ENCODE measurements at regions not wholly inside any gene's neighbourhood (a gene's known extent, or its start where the extent isn't known, plus 50 kb on each side); places are given as distances from the start of the nearest gene placed in this dataset.
A peak's percentile ranks its signal among the peaks of the same experiment; 100 is the strongest.
"Not testable (repeated sequence)": the region's sequence is repeated elsewhere in the genome, so short reads cannot be mapped to it uniquely, and the experiment has no call there.

- no peak for DNase-seq
Measured at GRCh38 chr6:82511546-82511945, 147.9 kb downstream of the TPBG start.

GRCh38 chr6:82517896-82518295 is 154.3 kb downstream of the TPBG start:
- DNase-seq: not testable (repeated sequence)

GRCh38 chr6:82521369-82521768 is 157.8 kb downstream of the TPBG start:
- no peak for DNase-seq

GRCh38 chr6:82521861-82522260 is 158.2 kb downstream of the TPBG start:
- no peak for DNase-seq

- no peak for DNase-seq
Measured at GRCh38 chr6:82524031-82524430, 160.4 kb downstream of the TPBG start.

GRCh38 chr6:82525775-82526495 is 162.3 kb downstream of the TPBG start:
- no peak for DNase-seq

- not testable (repeated sequence) for DNase-seq
Measured at GRCh38 chr6:82529960-82530460, 166.4 kb downstream of the TPBG start.

- no peak for DNase-seq
Measured at GRCh38 chr6:82534876-82535275, 171.3 kb downstream of the TPBG start.

GRCh38 chr6:82549480-82549879 is 185.9 kb downstream of the TPBG start:
- DNase-seq: not testable (repeated sequence)

- not testable (repeated sequence) for DNase-seq
Measured at GRCh38 chr6:82551311-82551710, 187.7 kb downstream of the TPBG start.

- DNase-seq: no peak
Measured at GRCh38 chr6:82551831-82552230, 188.2 kb downstream of the TPBG start.

GRCh38 chr6:82553863-82554531 is 190.4 kb downstream of the TPBG start:
- peak; percentile 16 for DNase-seq

DNA sequence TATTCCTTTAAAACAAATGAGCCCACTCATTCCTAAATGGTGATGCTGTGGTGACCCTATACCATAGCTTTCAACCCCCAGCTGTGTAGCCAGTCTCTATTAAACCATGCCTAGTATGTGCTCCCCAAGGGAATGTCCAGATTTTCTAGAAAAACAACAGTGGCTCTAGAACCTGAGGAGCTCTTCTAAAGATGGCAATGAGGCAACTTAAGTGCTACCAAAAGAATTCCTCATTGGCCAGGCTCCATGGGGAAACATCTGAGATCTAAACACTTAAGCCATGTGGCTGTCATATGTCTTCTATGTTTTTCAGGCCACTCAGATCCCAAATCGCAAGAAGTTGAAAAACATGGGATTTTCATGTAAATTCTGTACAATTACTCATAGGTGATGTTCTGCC is 191.0 kb downstream of the TPBG start:
- DNase-seq: peak; percentile 75

DNA sequence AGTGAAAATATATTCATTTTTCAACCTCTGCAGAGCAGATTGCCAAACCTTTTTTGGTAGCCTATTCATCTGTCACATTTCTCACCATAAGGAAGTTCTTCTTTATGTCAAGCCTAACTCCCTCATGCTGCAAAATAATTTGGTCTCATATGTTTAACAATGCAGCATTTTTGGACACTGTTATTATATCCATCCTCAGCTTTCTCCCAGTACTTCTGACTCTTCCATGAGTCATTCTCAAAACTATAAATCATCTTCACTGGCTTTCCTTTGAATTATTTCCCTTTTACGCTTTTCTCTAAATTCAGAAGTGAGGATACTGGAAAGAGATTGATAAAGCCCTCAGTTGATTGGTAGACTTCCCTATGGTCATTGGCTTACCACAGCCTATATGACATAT is 192.2 kb downstream of the TPBG start:
- DNase-seq: peak; percentile 66

DNA sequence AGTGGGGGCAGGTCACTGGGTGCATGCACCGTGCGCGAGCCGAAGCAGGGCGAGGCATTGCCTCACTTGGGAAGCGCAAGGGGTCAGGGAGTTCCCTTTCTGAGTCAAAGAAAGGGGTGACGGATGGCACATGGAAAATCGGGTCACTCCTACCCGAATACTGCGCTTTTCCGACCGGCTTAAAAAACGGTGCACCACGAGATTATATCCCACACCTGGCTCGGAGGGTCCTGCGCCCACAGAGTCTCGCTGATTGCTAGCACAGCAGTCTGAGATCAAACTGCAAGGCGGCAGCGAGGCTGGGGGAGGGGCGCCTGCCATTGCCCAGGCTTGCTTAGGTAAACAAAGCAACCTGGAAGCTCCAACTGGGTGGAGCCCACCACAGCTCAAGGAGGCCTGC is 194.9 kb downstream of the TPBG start:
- DNase-seq: not testable (repeated sequence)

GRCh38 chr6:82567621-82568020 is 204.0 kb downstream of the TPBG start:
- no peak for DNase-seq

- DNase-seq: no peak
Measured at GRCh38 chr6:82568290-82568993, 204.8 kb downstream of the TPBG start.

- DNase-seq: no peak
Measured at GRCh38 chr6:82569022-82569421, 205.4 kb downstream of the TPBG start.

DNA sequence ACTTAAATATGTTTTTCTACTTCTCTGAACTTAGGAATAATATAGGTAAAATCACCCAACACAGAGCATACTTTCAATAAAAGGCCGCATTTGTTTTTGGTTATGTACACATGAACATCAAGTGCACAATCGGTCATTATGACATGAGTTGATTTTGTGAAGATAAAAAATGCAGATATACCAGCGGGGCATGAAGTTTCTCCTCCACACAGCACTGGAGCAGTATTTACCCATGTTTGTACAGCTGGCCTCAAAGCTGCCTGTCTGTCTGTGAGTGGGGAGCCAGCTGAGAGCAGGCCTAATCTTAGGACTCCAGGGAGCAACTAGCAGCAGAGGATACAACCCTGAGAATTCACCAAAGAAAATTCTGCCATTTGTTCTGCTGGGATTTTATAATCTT is 206.5 kb downstream of the TPBG start:
- peak; percentile 4 for DNase-seq

DNA sequence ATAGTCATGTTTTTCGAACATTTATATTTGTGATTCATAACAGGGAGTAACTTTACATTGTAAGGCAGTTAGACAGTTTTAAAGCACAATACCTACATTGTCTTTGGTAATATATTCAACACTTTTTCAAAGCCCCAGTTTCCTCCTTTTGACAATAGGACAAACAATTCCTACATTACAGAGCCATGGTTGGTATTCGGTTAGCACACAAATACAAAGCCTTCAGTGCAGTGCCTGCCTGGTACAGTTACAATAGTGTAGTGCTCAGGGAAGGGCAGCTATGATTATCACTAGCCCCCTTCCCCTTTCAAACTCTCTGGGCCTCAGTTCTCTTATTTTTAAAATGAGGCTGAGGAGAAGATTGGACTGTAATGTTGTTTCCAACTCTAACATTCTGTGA is 207.8 kb downstream of the TPBG start:
- DNase-seq: no peak

DNA sequence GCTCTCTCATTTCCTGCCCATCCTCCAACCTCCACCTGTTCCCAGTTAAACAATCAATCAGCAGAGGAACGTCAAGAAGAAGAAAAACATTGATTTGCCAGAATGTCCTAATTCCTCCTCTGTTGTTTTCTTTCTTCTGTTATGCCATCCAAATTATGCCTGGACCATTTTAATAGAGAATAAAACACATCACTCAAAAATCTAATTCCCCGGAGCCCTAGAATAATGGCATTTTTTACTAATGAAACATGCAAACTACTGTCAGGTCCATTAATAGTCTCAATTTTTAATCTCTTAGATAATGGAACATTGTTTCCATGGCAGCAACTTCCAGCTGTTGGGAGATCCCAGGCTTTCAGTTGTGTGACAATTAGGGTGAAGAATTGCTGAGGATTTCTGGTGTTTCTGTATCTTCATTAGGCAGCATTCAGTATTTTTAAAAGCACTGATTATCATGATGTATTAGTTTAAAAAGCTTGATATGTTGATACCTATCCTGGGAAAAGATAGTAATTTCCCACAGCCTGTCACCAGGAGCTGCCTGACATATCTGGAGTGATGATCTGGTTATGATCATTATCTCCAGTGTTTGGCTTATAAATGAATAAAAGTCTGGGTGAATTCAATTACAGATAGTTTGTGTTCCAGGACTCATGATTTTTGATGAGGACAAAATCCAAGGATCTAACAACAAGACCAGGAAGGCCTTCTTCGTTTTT is 209.8 kb downstream of the TPBG start:
- no peak for DNase-seq

DNA sequence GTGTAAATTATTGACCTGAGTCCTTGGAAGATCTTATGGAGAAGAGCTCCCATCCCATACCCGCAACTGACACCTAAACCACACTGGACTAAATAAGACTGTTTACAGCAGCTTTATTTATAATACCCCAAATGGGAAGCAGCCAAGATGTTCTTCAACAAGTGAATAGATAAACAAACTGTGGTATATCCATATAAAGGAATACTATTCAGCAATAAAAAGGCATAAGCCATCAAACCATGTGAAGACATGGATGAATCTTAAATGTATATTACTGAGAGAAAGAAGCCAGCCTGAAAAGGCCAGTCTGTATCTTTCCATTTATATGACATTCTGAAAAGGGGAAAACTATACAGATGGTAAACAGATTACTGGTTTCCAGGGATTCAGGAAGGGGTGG is 212.7 kb downstream of the TPBG start:
- DNase-seq: no peak

- no peak for DNase-seq
Measured at GRCh38 chr6:82584194-82584695, 220.6 kb downstream of the TPBG start.

Measured in fibroblast of skin of back (primary cell).